ENCODE measurements at regions not wholly inside any gene's neighbourhood (a gene's known extent, or its start where the extent isn't known, plus 50 kb on each side); places are given as distances from the start of the nearest gene placed in this dataset.

Small RNAs in the stretch of these regions (small RNA-seq; reads per million reads assigned to genes)
- 0 reads per million in 2 donors for gene RNU6-1066P

Measured in Peyer's patch (tissue), 2 donors.